ENCODE measurements at regions not wholly inside any gene's neighbourhood (a gene's known extent, or its start where the extent isn't known, plus 50 kb on each side); places are given as distances from the start of the nearest gene placed in this dataset.

GRCh38 chr9:93884808-93885207 lies 70.3 kb downstream of the BARX1 start:
- Histone ChIP-seq H3K23ac (ENCODE audit: insufficient read length) (no peak overlapping the region), H3K18ac (ENCODE audit: extremely low read depth, low read length) (no peak overlapping the region), H2AFZ (ENCODE audit: low read length) (no peak overlapping the region), H3K4ac (replicated peaks; ENCODE audit: insufficient read length, low read depth, low read length) (no peak overlapping the region), H2BK15ac (ENCODE audit: low read length) (no peak overlapping the region), H3K23me2 (ENCODE audit: low read depth, low read length) (no peaks in the 10 kb centered on the region), H3K9ac (replicated peaks in 1 of 4; ENCODE audit: extremely low read depth in 1 of 4, low read depth in 3 of 4, low read length in 3 of 4) (no peak overlapping the region), H4K8ac (ENCODE audit: extremely low read depth, insufficient read depth, low read length) (no peak overlapping the region), H2BK12ac (ENCODE audit: low read depth, low read length) (no peak overlapping the region), H4K91ac (replicated peaks; ENCODE audit: insufficient read length, low read length) (no peak overlapping the region), H3K36me3 (ENCODE audit: control insufficient read depth in 2 of 4, insufficient read depth in 4 of 4, low read length in 3 of 4) (no peaks in the 10 kb centered on the region), H3K4me2 (ENCODE audit: insufficient read depth in 1 of 2, low read depth in 2 of 2, low read length in 2 of 2) (no peak overlapping the region), H2BK5ac (ENCODE audit: low read depth, low read length) (no peak overlapping the region), H3K56ac (replicated peaks; ENCODE audit: insufficient read length, low read depth, low read length) (no peak overlapping the region), H2AK5ac (ENCODE audit: low read depth, low read length) (no peak overlapping the region), H2BK120ac (replicated peaks; ENCODE audit: low read depth, low read length) (no peak overlapping the region), H2BK20ac (ENCODE audit: low read length) (no peak overlapping the region), H4K20me1 (replicated peaks in 1 of 2; ENCODE audit: control insufficient read depth in 1 of 2, insufficient read depth in 2 of 2, low read length in 2 of 2) (no peaks in the 10 kb centered on the region), H3K4me3 (ENCODE audit: extremely low read depth in 1 of 4, insufficient read depth in 2 of 4, low read depth in 3 of 4, low read length in 4 of 4) (no peak overlapping the region), H3K14ac (ENCODE audit: insufficient read length) (no peak overlapping the region), H3K27me3 (replicated peaks in 1 of 4; ENCODE audit: control insufficient read depth in 3 of 4, extremely low read depth in 1 of 4, insufficient read depth in 3 of 4, low read length in 3 of 4) (no peaks in the 10 kb centered on the region), H3K79me2 (ENCODE audit: control insufficient read depth in 1 of 2, insufficient read depth in 2 of 2, low read length in 2 of 2) (no peaks in the 10 kb centered on the region), H3K27ac (ENCODE audit: low read depth, low read length) (no peak overlapping the region), H3K79me1 (ENCODE audit: low read depth, low read length) (no peaks in the 10 kb centered on the region), H4K5ac (ENCODE audit: insufficient read length, low read depth, low read length) (no peak overlapping the region), H3K9me3 (ENCODE audit: insufficient read depth in 2 of 2, low read depth in 1 of 2, low read length in 1 of 2) (peaks cover 0 to 5% of the 10 kb centered on the region in 2 experiments; a peak in 2 of 4 replicates), H3K4me1 (replicated peaks in 1 of 4; ENCODE audit: control insufficient read depth in 3 of 4, insufficient read depth in 4 of 4, low read length in 3 of 4) (no peaks in the 10 kb centered on the region)
- WGBS, 2 experiments (ENCODE audit: extremely low coverage in 1 of 2, insufficient coverage in 1 of 2, insufficient read length in 1 of 2, insufficient replicate concordance in 2 of 2, low coverage in 1 of 2, low lambda C conversion rate in 2 of 2, missing lambda C conversion rate in 1 of 2) = 95% methylated on average over 1 of the region's 1 CpG; no CpG with 5 or more reads in 1 of the 2 experiments
- no peak for FAIRE-seq
- ChIA-PET POLR2A (ENCODE audit: partially characterized antibody) (no interaction called here), CTCF (ENCODE audit: partially characterized antibody) (no interaction called here)
- DNase-seq (ENCODE audit: low read depth in 1 of 2, low spot score in 2 of 2) = no peak
- TF ChIP-seq GABPA (IDR thresholded peaks at IDR 0.05; ENCODE audit: borderline replicate concordance, insufficient read depth, low read length) = no peak
